ENCODE measurements at regions not wholly inside any gene's neighbourhood (a gene's known extent, or its start where the extent isn't known, plus 50 kb on each side); places are given as distances from the start of the nearest gene placed in this dataset.

DNA sequence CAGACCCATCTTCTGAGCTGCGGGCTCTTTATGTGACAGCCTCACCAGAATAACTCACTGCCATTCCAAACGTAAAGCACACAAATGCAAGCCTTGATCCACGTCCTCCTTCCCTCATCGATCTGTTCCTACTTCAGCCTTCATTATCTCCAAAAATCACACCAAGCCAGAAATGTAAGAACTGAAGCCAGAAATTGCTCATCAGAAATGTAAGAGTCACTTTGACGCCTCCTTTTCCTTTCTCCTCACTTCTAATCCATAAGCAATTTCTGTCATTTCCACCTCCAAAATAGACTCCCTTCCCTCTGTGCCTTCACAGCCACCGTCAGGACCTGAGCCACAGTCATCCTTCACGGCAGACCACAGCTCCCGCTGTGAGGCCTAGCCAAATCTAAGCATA lies 387.3 kb upstream of the B3GAT1 start:
- FAIRE-seq (no peak), DNase-seq (ENCODE audit: low read depth) (no peak)
- Histone ChIP-seq H3K4me3 (ENCODE audit: low read depth, low read length) (no peak overlapping the region), H3K36me3 (ENCODE audit: control insufficient read depth, insufficient read depth, low read length) (no peaks in the 10 kb centered on the region), H3K27me3 (ENCODE audit: control insufficient read depth, insufficient read depth, low read length) (no peaks in the 10 kb centered on the region)
- TF ChIP-seq, protein P1, sequence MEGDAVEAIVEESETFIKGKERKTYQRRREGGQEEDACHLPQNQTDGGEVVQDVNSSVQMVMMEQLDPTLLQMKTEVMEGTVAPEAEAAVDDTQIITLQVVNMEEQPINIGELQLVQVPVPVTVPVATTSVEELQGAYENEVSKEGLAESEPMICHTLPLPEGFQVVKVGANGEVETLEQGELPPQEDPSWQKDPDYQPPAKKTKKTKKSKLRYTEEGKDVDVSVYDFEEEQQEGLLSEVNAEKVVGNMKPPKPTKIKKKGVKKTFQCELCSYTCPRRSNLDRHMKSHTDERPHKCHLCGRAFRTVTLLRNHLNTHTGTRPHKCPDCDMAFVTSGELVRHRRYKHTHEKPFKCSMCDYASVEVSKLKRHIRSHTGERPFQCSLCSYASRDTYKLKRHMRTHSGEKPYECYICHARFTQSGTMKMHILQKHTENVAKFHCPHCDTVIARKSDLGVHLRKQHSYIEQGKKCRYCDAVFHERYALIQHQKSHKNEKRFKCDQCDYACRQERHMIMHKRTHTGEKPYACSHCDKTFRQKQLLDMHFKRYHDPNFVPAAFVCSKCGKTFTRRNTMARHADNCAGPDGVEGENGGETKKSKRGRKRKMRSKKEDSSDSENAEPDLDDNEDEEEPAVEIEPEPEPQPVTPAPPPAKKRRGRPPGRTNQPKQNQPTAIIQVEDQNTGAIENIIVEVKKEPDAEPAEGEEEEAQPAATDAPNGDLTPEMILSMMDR (IDR thresholded peaks at IDR 0.05; ENCODE audit: insufficient read depth, low read length, severe bottlenecking) = no peak

GRCh38 chr11:134797411-134798089 lies 385.5 kb upstream of the B3GAT1 start:
- Histone ChIP-seq H3K4me3 (ENCODE audit: low read depth, low read length) (no peak overlapping the region), H3K36me3 (ENCODE audit: control insufficient read depth, insufficient read depth, low read length) (no peaks in the 10 kb centered on the region), H3K27me3 (ENCODE audit: control insufficient read depth, insufficient read depth, low read length) (no peaks in the 10 kb centered on the region)
- DNase-seq (ENCODE audit: low read depth) (no peak), FAIRE-seq (no peak)
- TF ChIP-seq, protein P1 (IDR thresholded peaks at IDR 0.05; ENCODE audit: insufficient read depth, low read length, severe bottlenecking) = no peak

DNA sequence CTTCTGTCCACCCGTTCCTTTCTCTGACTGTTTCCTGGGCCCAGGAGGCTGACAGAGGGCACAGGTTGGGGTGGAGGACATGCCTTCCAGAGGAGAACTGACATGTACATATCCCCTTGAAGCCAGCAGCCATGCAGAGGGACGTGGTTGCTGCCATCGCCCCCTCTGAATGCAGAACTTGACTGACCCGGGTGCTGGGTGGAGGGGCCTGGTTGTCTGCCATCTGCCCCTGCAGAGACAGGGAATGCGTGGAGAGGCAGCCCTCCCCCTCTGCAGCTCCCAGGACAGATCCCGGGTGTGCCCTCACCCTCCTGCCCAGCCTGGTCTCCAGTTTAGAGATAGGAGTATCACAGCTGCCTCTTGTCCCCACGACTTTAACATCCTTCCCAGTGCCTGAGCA lies 383.0 kb upstream of the B3GAT1 start:
- no peaks in the 10 kb centered on the region for H3K27me3 ChIP-seq (ENCODE audit: control insufficient read depth, insufficient read depth, low read length)
- TF ChIP-seq, protein P1 (IDR thresholded peaks at IDR 0.05; ENCODE audit: insufficient read depth, low read length, severe bottlenecking) = no peak
- DNase-seq (ENCODE audit: low read depth) (no peak), FAIRE-seq (no peak)
- no peaks in the 10 kb centered on the region for H3K36me3 ChIP-seq (ENCODE audit: control insufficient read depth, insufficient read depth, low read length)
- H3K4me3 ChIP-seq (ENCODE audit: low read depth, low read length) = no peak overlapping the region

GRCh38 chr11:134794192-134794591 lies 382.1 kb upstream of the B3GAT1 start:
- Histone ChIP-seq H3K27me3 (ENCODE audit: control insufficient read depth, insufficient read depth, low read length) (no peaks in the 10 kb centered on the region), H3K36me3 (ENCODE audit: control insufficient read depth, insufficient read depth, low read length) (no peaks in the 10 kb centered on the region), H3K4me3 (ENCODE audit: low read depth, low read length) (no peak overlapping the region)
- DNase-seq (ENCODE audit: low read depth) (no peak), FAIRE-seq (no peak)
- TF ChIP-seq, protein P1 (IDR thresholded peaks at IDR 0.05; ENCODE audit: insufficient read depth, low read length, severe bottlenecking) = no peak

DNA sequence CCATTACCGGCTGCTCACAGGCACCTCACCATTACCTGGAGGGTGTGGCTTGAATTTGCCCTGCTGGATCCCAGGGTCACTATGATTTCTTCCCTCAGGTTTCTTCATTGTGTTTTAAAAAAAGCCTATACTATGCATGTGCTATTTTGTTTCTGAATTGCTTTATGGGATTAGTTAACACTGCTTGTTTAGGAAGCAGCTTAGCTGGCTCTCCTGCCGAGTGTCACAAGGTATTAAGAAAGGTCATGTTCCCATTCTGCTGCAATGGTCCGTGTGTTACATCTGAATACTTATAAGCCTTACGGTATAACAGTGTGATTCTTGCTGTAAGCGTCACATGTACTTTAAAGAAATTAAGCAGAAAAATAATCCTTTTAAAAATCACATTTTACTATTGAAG lies 380.6 kb upstream of the B3GAT1 start:
- H3K27me3 ChIP-seq (ENCODE audit: control insufficient read depth, insufficient read depth, low read length) = no peaks in the 10 kb centered on the region
- no peak for DNase-seq (ENCODE audit: low read depth)

More for the DNA sequence above, 380.6 kb upstream of the B3GAT1 start:
- H3K4me3 ChIP-seq (ENCODE audit: low read depth, low read length) = no peak overlapping the region
- H3K36me3 ChIP-seq (ENCODE audit: control insufficient read depth, insufficient read depth, low read length) = no peaks in the 10 kb centered on the region
- TF ChIP-seq, protein P1 (IDR thresholded peaks at IDR 0.05; ENCODE audit: insufficient read depth, low read length, severe bottlenecking) = no peak
- FAIRE-seq = no peak

All from bronchial epithelial cell (primary cell).